HG02588 (cell line): ENCODE measurements at regions not wholly inside any gene's neighbourhood (a gene's known extent, or its start where the extent isn't known, plus 50 kb on each side); places are given as distances from the start of the nearest gene placed in this dataset.
"Not testable (repeated sequence)": the region's sequence is repeated elsewhere in the genome, so short reads cannot be mapped to it uniquely, and the experiment has no call there.

Source experiments
- ATAC-seq: cut with Tn5 transposase; IDR thresholded peaks from one replicate; pipeline ENCODE4 v1.9.1; 2021; ENCODE audit warnings: mild to moderate bottlenecking, moderate library complexity; ENCODE audit not compliant: unreplicated experiment

GRCh38 chr4:11691236-11691635, 262.5 kb upstream of the HS3ST1 start:
- ATAC-seq: no peak

GRCh38 chr4:11687727-11688126, 259.0 kb upstream of the HS3ST1 start:
- ATAC-seq: no peak

GRCh38 chr4:11685481-11685880, 256.8 kb upstream of the HS3ST1 start:
- ATAC-seq: no peak

GRCh38 chr4:11675051-11675800, 246.5 kb upstream of the HS3ST1 start:
- no peak for ATAC-seq

- no peak for ATAC-seq
These were observed 241.6 kb upstream of the HS3ST1 start for GRCh38 chr4:11670304-11670703.

GRCh38 chr4:11669156-11669555, 240.5 kb upstream of the HS3ST1 start:
- ATAC-seq: no peak

GRCh38 chr4:11663114-11663513, 234.4 kb upstream of the HS3ST1 start:
- ATAC-seq: no peak

- ATAC-seq: no peak
These were observed 222.3 kb upstream of the HS3ST1 start for GRCh38 chr4:11650801-11651596.

GRCh38 chr4:11647433-11647832, 218.7 kb upstream of the HS3ST1 start:
- no peak for ATAC-seq

- not testable (repeated sequence) for ATAC-seq
These were observed 214.4 kb upstream of the HS3ST1 start for GRCh38 chr4:11643081-11643480.

GRCh38 chr4:11640584-11640983, 211.9 kb upstream of the HS3ST1 start:
- no peak for ATAC-seq

GRCh38 chr4:11636551-11636950, 207.9 kb upstream of the HS3ST1 start:
- no peak for ATAC-seq

GRCh38 chr4:11636031-11636430, 207.3 kb upstream of the HS3ST1 start:
- no peak for ATAC-seq

GRCh38 chr4:11635342-11635741, 206.6 kb upstream of the HS3ST1 start:
- no peak for ATAC-seq

- ATAC-seq: no peak
These were observed 205.6 kb upstream of the HS3ST1 start for GRCh38 chr4:11634283-11634682.

- no peak for ATAC-seq
These were observed 204.7 kb upstream of the HS3ST1 start for GRCh38 chr4:11633430-11633829.

GRCh38 chr4:11632483-11632882, 203.8 kb upstream of the HS3ST1 start:
- ATAC-seq: no peak

- ATAC-seq: no peak
These were observed 203.3 kb upstream of the HS3ST1 start for GRCh38 chr4:11632025-11632424.

- ATAC-seq: no peak
These were observed 202.7 kb upstream of the HS3ST1 start for GRCh38 chr4:11631416-11631815.

GRCh38 chr4:11628093-11628725, 199.5 kb upstream of the HS3ST1 start:
- ATAC-seq: no peak

GRCh38 chr4:11626066-11626465, 197.4 kb upstream of the HS3ST1 start:
- ATAC-seq: no peak

GRCh38 chr4:11625211-11625610, 196.5 kb upstream of the HS3ST1 start:
- ATAC-seq: no peak
